ENCODE measurements at regions not wholly inside any gene's neighbourhood (a gene's known extent, or its start where the extent isn't known, plus 50 kb on each side); places are given as distances from the start of the nearest gene placed in this dataset.

GRCh38 chr2:182545420-182546167 lies 118.8 kb upstream of the PDE1A start:
- TF ChIP-seq POLR2A (IDR thresholded peaks at IDR 0.05; ENCODE audit: low read depth, low read length): no peak
- no peak for TF ChIP-seq POLR2AphosphoS5 (IDR thresholded peaks at IDR 0.05; ENCODE audit: low read depth, low read length)
- TF ChIP-seq TAF1 (IDR thresholded peaks at IDR 0.05; ENCODE audit: borderline replicate concordance, low read depth, low read length): no peak

Data from GM12892 (cell line).